ENCODE measurements at regions not wholly inside any gene's neighbourhood (a gene's known extent, or its start where the extent isn't known, plus 50 kb on each side); places are given as distances from the start of the nearest gene placed in this dataset.

- TF ChIP-seq, protein P1, sequence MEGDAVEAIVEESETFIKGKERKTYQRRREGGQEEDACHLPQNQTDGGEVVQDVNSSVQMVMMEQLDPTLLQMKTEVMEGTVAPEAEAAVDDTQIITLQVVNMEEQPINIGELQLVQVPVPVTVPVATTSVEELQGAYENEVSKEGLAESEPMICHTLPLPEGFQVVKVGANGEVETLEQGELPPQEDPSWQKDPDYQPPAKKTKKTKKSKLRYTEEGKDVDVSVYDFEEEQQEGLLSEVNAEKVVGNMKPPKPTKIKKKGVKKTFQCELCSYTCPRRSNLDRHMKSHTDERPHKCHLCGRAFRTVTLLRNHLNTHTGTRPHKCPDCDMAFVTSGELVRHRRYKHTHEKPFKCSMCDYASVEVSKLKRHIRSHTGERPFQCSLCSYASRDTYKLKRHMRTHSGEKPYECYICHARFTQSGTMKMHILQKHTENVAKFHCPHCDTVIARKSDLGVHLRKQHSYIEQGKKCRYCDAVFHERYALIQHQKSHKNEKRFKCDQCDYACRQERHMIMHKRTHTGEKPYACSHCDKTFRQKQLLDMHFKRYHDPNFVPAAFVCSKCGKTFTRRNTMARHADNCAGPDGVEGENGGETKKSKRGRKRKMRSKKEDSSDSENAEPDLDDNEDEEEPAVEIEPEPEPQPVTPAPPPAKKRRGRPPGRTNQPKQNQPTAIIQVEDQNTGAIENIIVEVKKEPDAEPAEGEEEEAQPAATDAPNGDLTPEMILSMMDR (IDR thresholded peaks at IDR 0.05) = no peak
- TF ChIP-seq EP300 (IDR thresholded peaks at IDR 0.05) = no peak
These were observed 671.3 kb downstream of the MAFB start for GRCh38 chr20:40017765-40018164.

All from ovary (tissue), 3 donors.